Small intestine (tissue), 7 donors: ENCODE measurements at regions not wholly inside any gene's neighbourhood (a gene's known extent, or its start where the extent isn't known, plus 50 kb on each side); places are given as distances from the start of the nearest gene placed in this dataset.
"Not testable (repeated sequence)": the region's sequence is repeated elsewhere in the genome, so short reads cannot be mapped to it uniquely, and the experiment has no call there.

Source experiments
- DNase-seq, 2 donors: peaks; one replicate each; pipeline versions ENCODE4 v3.0.0 to v3.0.0-alpha.2; 2013
- FAIRE-seq: peaks from 2 replicates; lab custom pipeline; 2012; peaks lifted over from hg19 to GRCh38; lab: Jason Lieb, UNC
- H3K27ac ChIP-seq, 3 donors: one replicate each; pipeline ENCODE4 v1.5.1; 2013; ENCODE audit warnings: low read length in 2 of 3, mild to moderate bottlenecking in 2 of 3, control low read depth in 1 of 3, inconsistent platforms in 1 of 3, low read depth in 1 of 3, moderate library complexity in 1 of 3
- H3K27me3 ChIP-seq, 3 donors: one replicate each; pipeline ENCODE4 v1.6.1; 2013; ENCODE audit warnings: low read length in 3 of 3, inconsistent platforms in 1 of 3; ENCODE audit not compliant: control insufficient read depth in 3 of 3, insufficient read depth in 3 of 3
- H3K36me3 ChIP-seq, 3 donors: one replicate each; pipeline ENCODE4 v1.6.1; 2013; ENCODE audit warnings: low read length in 3 of 3, inconsistent platforms in 1 of 3, low read depth in 1 of 3, mild to moderate bottlenecking in 1 of 3, moderate library complexity in 1 of 3; ENCODE audit not compliant: control insufficient read depth in 3 of 3, insufficient read depth in 2 of 3
- H3K4me1 ChIP-seq, 3 donors: one replicate each; pipeline ENCODE4 v1.6.1; 2013; ENCODE audit warnings: low read length in 2 of 3, inconsistent platforms in 1 of 3, low read depth in 1 of 3, mild to moderate bottlenecking in 1 of 3, moderate library complexity in 1 of 3; ENCODE audit not compliant: control insufficient read depth in 3 of 3, insufficient read depth in 2 of 3
- H3K4me3 ChIP-seq, 3 donors: one replicate each; pipeline ENCODE4 v1.5.1; 2013; ENCODE audit warnings: low read length in 3 of 3, control low read depth in 1 of 3, inconsistent platforms in 1 of 3, low read depth in 1 of 3, mild to moderate bottlenecking in 1 of 3, moderate library complexity in 1 of 3
- H3K9me3 ChIP-seq, 2 donors: one replicate each; pipeline ENCODE4 v1.6.1; 2013; ENCODE audit warnings: low read depth in 1 of 2, low read length in 1 of 2; ENCODE audit not compliant: control insufficient read depth in 2 of 2, insufficient read depth in 1 of 2
- WGBS, 3 donors: extraction: QIAGEN DNeasy Blood & Tissue Kit; methylation state at CpG; one replicate each; pipeline ENCODE4 v1.1.7; 2013; 5-methylcytosine and 5-hydroxymethylcytosine counted together
- donor health status: healthy with polysubstance abuse.
- donor health status: control.
- donor health status: control.
- donor health status: Bipolar disorder and iron deficiency.
- donor health status: healthy.

DNA sequence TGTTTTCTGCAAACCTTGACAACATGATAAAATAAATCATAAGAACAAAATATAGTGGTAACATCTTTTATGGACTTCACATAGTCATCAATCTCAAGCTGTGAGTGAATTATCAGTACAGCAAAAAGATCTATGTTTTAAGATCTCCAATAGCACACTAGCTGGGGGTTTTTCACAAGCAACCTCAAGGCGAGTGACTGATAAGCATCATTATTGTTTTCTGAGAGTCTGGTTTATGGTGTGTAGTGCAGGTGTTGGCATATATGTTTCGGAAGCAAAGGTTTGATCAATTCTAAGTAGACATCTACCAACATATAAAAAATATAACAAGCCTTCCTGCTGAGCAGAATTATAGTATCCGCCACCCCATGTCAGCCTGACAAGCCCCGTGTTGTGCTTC lies 403.8 kb upstream of the MGMT start:
- Histone ChIP-seq H3K36me3 (no peaks in the 10 kb centered on the region), H3K27ac (no peak overlapping the region), H3K4me3 (no peak overlapping the region), H3K9me3 (no peaks in the 10 kb centered on the region), H3K27me3 (no peaks in the 10 kb centered on the region), H3K4me1 (no peaks in the 10 kb centered on the region)
- FAIRE-seq: no peak
- DNase-seq: no peak
- 67 to 81% (median 68%) methylated on average over 4 of the region's 4 CpGs for WGBS, 3 donors

DNA sequence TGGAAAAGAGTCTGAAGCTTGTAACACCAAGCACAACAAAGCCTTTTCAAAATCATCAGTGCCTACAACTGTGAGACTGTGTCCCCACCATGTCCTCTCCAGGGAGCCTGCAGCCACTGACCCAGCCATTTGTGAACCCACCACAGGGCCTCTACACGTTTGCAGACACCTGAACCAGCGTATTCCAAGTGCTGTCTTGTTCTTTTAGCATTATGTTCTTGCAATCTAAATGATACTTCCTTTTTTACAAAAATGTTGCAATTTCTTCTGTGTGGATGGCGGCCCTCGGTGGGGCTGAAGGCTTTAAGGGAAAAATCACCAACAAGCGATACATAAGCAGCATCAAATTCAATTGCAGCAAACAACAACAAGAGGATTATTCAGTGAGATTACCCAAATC lies 403.2 kb upstream of the MGMT start:
- no peaks in the 10 kb centered on the region for H3K27me3 ChIP-seq
- DNase-seq: no peak
- no peak for FAIRE-seq
- H3K9me3 ChIP-seq: no peaks in the 10 kb centered on the region
- H3K4me1 ChIP-seq: no peaks in the 10 kb centered on the region
- WGBS, 3 donors: 70 to 87% (median 76%) methylated on average over 5 of the region's 5 CpGs
- H3K4me3 ChIP-seq: no peak overlapping the region
- H3K36me3 ChIP-seq: no peaks in the 10 kb centered on the region
- no peak overlapping the region for H3K27ac ChIP-seq

DNA sequence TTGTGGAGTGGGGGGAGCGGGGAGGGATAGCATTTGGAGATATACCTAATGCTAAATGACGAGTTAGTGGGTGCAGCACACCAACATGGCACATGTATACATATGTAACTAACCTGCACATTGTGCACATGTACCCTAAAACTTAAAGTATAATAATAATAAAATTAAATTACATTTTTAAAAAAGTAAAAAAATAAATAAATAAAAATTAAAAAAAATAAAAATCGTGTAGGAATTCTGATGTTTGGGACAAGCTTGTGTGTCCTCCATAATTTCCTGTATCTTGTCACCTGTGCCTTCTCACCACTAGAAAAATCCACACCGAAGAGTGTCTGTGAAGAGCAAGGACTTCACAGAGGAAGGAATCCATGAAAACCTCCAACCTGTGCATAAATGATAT lies 400.5 kb upstream of the MGMT start:
- not testable (repeated sequence) for H3K4me3 ChIP-seq, H3K36me3 ChIP-seq, H3K27ac ChIP-seq, FAIRE-seq, H3K4me1 ChIP-seq, H3K9me3 ChIP-seq, DNase-seq, H3K27me3 ChIP-seq
- WGBS, 3 donors: 83 to 86% (median 85%) methylated on average over 4 of the region's 4 CpGs

DNA sequence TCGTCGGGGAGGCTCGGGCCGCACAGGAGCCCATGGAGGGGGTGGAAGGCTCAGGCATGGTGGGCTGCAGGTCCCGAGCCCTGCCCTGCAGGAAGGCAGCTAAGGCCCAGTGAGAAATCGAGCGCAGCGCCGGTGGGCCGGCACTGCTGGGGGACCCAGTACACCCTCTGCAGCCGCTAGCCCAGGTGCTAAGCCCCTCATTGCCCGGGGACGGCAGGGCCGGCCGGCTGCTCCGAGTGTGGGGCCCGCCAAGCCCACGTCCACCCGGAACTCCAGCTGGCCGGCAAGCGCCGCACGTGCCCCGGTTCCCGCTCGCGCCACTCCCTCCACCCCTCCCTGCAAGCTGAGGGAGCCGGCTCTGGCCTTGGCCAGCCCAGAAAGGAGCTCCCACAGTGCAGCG lies 395.6 kb upstream of the MGMT start:
- not testable (repeated sequence) for H3K27me3 ChIP-seq, H3K4me3 ChIP-seq, H3K27ac ChIP-seq, H3K9me3 ChIP-seq, H3K36me3 ChIP-seq, DNase-seq, FAIRE-seq, H3K4me1 ChIP-seq
- 93 to 97% (median 96%) methylated on average over 23 to 29 of the region's 29 CpGs for WGBS, 3 donors

DNA sequence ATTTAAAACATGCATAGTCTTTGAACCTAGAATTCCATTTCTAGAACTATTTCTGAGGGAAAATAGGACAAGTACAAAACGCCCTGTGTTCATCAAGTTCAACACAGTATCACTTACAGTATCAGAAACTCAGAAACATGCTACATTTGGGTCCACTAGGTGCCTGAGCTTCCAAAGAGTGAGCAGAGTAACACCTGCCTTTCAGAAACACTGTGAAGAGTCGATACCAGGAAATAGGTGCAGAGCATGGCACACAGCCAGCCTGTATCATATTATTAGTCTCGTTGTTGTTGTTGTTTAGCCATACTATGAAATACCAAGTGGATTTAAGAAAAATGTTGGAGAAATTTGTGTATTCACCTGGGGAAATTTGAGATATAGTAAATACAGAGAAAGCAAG lies 392.1 kb upstream of the MGMT start:
- Histone ChIP-seq H3K36me3 (no peaks in the 10 kb centered on the region), H3K9me3 (no peaks in the 10 kb centered on the region), H3K27ac (no peak overlapping the region), H3K4me1 (no peaks in the 10 kb centered on the region), H3K27me3 (no peaks in the 10 kb centered on the region), H3K4me3 (no peak overlapping the region)
- FAIRE-seq (no peak), DNase-seq (no peak)
- 15 to 59% (median 28%) methylated on average over 3 of the region's 3 CpGs for WGBS, 3 donors

DNA sequence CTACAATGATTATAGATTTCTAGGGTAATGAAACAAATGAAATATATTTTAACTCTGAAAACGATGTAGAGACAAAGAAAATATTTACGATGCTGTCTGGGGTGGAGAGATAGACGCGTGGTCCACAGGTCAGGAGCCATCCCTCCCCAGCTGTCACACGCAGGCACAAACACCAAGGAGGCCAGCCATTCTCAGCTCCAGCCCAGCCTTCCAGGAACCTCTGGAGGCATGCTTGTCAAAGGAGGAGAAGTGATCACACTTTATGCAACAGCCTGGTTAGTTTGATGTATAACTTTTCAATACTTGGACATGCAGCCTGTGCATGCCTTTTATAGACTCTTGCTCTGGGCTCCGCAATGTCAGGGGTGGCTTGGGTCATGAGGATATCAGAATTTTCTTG lies 391.5 kb upstream of the MGMT start:
- 44 to 68% (median 49%) methylated on average over 6 of the region's 6 CpGs for WGBS, 3 donors
- FAIRE-seq (no peak), DNase-seq (no peak)
- no peaks in the 10 kb centered on the region for H3K36me3 ChIP-seq
- H3K4me1 ChIP-seq: no peaks in the 10 kb centered on the region
- H3K4me3 ChIP-seq: no peak overlapping the region
- no peaks in the 10 kb centered on the region for H3K9me3 ChIP-seq
- H3K27me3 ChIP-seq: no peaks in the 10 kb centered on the region
- H3K27ac ChIP-seq: no peak overlapping the region

DNA sequence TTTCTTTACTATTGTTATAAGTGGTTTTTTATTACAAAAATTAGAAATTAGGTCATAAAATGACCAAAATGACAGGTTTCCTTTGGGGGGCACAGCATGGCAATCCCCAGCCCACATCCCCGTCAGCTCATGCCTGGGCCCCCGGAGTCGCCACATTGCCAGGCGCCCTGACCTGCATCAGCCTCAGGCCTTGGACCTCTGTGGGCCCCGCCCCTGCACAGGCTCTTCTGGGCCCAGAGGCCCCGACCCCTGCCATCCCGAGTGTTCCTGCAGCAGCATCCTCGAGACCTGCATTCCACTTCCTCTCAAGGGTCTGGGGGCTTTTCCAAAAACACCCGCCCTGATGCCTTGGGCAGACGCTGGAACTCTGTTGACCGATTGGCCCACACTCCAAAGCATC lies 391.1 kb upstream of the MGMT start:
- WGBS, 3 donors: 87 to 90% (median 89%) methylated on average over 11 of the region's 11 CpGs
- Histone ChIP-seq H3K4me3 (no peak overlapping the region), H3K9me3 (no peaks in the 10 kb centered on the region), H3K36me3 (no peaks in the 10 kb centered on the region), H3K4me1 (no peaks in the 10 kb centered on the region), H3K27ac (no peak overlapping the region), H3K27me3 (no peaks in the 10 kb centered on the region)
- DNase-seq: no peak
- no peak for FAIRE-seq

DNA sequence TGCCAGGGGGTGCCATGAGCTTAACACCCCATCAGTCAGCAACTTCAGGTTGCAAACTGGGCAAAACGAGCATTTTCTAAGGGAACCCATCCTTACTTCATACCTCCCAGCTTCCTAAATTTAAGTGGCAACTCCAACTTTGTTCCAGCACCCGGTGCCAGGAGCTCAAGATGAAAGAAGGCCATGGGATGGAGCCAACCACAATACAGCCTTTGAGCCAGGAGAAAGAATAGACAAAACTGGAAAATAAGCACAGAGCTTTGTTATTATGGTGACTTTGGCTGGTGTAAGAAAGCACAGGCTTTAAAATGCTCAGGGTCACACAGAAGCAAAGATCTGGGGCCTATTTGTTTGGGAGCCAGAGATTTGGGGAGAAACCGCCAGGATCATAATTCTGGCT lies 388.7 kb upstream of the MGMT start:
- Histone ChIP-seq H3K4me1 (no peaks in the 10 kb centered on the region), H3K9me3 (no peaks in the 10 kb centered on the region), H3K27ac (no peak overlapping the region), H3K27me3 (no peaks in the 10 kb centered on the region), H3K36me3 (no peaks in the 10 kb centered on the region), H3K4me3 (no peak overlapping the region)
- no peak for DNase-seq
- no peak for FAIRE-seq
- 62 to 69% (median 63%) methylated on average over 3 of the region's 3 CpGs for WGBS, 3 donors

DNA sequence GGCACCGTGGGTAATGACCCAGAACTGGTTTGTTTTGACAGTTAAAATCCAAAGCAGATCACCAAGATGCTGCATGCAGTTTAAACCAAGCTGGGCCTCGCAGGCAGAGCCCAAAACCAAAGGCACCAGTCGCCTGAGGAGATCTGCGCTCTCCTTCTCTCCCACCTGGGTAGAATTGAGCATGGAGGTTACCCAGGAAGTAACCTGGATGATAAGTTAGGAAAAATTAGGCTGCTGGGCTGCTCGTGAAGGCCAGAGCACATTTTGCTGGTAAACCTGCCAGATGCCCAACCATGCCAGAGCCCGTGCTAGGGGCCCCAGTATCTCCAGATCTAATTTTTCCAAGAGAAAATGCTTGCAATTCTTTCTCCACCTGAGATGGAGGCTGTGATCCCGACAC lies 388.3 kb upstream of the MGMT start:
- no peak for DNase-seq
- Histone ChIP-seq H3K27me3 (no peaks in the 10 kb centered on the region), H3K27ac (no peak overlapping the region), H3K4me1 (no peaks in the 10 kb centered on the region), H3K9me3 (no peaks in the 10 kb centered on the region), H3K36me3 (no peaks in the 10 kb centered on the region), H3K4me3 (no peak overlapping the region)
- FAIRE-seq: no peak
- WGBS, 3 donors: 76 to 80% (median 79%) methylated on average over 7 of the region's 7 CpGs
